GM12891 (cell line): ENCODE measurements at regions not wholly inside any gene's neighbourhood (a gene's known extent, or its start where the extent isn't known, plus 50 kb on each side); places are given as distances from the start of the nearest gene placed in this dataset.

ENCODE experiments used
- POLR2A ChIP-seq: IDR thresholded peaks from 2 replicates; pipeline ENCODE4 v1.6.1; 2011; ENCODE audit warnings: low read depth, low read length, control low read depth
- POLR2AphosphoS5 ChIP-seq: IDR thresholded peaks from 2 replicates; pipeline ENCODE4 v1.6.1; 2011; ENCODE audit warnings: low read depth, low read length, control low read depth

DNA sequence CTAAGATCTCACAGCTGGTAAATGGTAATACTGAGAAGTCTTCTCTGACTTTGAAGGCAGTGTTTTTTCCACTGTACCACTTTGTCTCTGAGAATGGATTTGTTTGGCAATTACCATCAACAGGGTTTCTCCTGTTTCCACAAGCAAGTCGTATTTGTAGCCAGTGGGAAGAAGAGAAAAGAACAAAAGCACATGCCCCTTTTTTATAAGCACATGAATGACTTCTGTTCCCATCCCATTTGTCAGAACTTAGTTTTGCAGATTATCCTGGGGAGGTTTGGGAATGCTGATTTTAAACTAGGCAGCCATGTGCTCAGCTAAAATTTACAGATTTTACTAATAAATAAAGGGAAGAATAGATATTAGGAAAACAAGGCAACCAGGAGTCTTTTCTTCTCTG lies 92.9 kb upstream of the ZSWIM2 start:
- TF ChIP-seq POLR2A (no peak), POLR2AphosphoS5 (no peak)
